HL-60/S4 treated with retinoic acid at 250 ng/mL for 4 days and 3 days (cell line): ENCODE measurements at regions not wholly inside any gene's neighbourhood (a gene's known extent, or its start where the extent isn't known, plus 50 kb on each side); places are given as distances from the start of the nearest gene placed in this dataset.

Source experiments
- in situ Hi-C: fragments of 300-500 bp; cut with MboI; formaldehyde crosslinking; loops from 2 replicates; pipeline ENCODE4 v1.7.0; 2022; ENCODE audit warnings: low sequenced_read_pairs

DNA sequence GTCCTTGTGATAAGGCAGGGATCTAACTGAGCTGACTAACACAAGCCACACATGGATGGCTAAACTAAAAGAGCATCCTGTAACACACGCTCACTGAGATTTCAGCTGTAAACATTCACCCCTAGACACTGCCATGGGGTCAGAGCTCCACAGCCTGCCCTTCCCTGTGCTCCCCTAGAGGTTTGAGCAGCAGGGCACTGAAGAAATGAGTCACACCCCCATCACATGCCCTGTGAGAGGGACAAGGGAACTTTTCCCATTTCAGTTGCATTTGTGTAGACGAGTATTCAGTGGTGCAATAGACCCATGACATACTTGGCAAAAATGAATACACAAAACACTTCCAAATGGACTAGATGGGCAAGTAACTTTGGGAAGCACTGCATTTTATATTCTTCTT is 402.4 kb upstream of the LRRTM1 start:
- in situ Hi-C loops, result no loop called here

DNA sequence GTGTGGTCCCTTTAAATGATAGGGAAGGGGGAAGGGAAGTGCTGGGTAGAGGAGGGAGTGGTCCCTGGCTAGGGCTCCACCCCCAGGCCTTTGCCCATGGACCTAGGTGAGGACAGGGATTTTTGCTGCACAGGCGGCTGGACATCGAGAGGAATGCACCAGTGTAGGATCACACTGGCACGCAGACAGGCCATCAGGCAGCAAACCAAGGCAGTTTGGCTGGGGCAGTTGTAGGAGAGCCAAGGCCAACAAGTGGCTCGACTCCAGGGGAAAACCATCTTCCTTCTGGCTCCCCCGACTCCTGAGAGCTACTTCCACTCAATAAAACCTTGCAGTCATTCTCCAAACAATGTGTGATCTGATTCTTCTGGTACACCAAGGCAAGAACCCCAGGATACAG is 402.0 kb upstream of the LRRTM1 start:
- in situ Hi-C loops, result no loop called here

DNA sequence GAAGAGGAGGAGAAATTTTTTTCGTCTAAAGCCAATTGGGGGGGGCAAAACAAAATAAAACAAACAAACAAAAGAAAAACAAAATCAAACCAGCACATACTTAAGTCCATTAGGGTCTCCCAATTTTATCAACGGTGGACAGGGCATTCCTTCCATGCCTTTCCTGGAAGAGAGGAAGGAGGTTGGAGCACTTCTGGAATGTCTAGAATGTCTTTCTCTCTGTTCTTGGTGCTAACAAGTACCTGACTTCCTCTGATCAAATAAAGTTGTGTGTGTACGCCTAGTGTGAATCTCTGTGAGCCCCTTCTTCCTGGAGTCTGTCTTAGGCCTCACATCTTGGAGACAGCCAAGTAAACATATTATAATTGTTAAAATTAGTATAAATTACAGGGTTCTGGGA is 399.0 kb upstream of the LRRTM1 start:
- in situ Hi-C loops, result no loop called here

DNA sequence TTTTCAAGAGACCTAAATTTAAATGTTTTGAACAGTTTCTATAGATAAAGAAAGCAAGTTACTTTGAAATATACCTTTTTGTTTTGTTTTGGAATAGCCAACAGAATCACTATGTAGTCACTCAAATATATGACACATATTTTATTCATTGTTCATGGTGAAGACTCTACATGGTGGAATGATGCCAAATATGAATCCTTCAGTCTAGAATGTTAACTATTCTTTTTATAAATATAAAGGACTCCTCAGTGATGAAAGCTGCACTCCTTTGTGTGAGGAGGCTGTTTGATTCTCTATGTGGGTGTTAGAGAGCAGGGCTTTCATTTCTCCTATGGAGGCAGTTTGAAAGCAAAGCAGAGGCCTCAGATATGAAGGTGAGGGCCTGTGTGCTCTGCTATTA is 396.4 kb upstream of the LRRTM1 start:
- in situ Hi-C loops, result no loop called here
